ENCODE measurements at regions not wholly inside any gene's neighbourhood (a gene's known extent, or its start where the extent isn't known, plus 50 kb on each side); places are given as distances from the start of the nearest gene placed in this dataset.
A peak's percentile ranks its signal among the peaks of the same experiment; 100 is the strongest.

DNA sequence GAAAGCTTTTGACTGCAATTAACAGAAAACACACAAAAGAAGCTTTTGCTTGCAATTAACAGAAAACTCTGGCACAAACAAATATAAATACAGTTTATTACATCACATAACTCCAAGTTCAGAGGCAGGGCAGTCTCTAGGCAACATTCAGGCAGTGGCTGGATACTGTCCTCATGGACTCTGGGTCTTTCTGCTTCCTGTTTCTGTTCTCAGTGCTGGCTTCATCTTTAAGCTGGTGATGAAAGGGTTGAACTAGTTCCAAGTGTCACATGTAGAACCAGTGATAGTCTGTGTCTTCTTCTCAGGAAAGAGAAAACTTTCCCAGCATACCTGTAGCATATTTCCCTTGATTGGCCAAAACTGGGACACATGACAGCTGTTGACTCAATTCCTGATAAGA, 222.6 kb upstream of the GLRA1 start:
- DNase-seq (ENCODE audit: low read depth) = no peak
- H3K4me3 ChIP-seq (ENCODE audit: low read depth, low read length) = no peak overlapping the region
- no peak for TF ChIP-seq MYC (IDR thresholded peaks at IDR 0.05; ENCODE audit: low read depth, low read length)

- no peak for DNase-seq (ENCODE audit: low read depth)
- no peak for TF ChIP-seq MAX (IDR thresholded peaks at IDR 0.05; ENCODE audit: low read depth, low read length)
- TF ChIP-seq CTCF (IDR thresholded peaks at IDR 0.05; ENCODE audit: low read depth, low read length) = no peak
- TF ChIP-seq POLR2A (IDR thresholded peaks at IDR 0.05; ENCODE audit: extremely low read depth, insufficient read length) = no peak
- H3K4me3 ChIP-seq (ENCODE audit: low read depth, low read length) = no peak overlapping the region
These were observed 221.9 kb upstream of the GLRA1 start for GRCh38 chr5:152146566-152146965.

GRCh38 chr5:152144556-152144955, 219.9 kb upstream of the GLRA1 start:
- TF ChIP-seq POLR2A (IDR thresholded peaks at IDR 0.05; ENCODE audit: extremely low read depth, insufficient read length) (no peak), MYC (IDR thresholded peaks at IDR 0.05; ENCODE audit: low read depth, low read length) (no peak), MAX (IDR thresholded peaks at IDR 0.05; ENCODE audit: low read depth, low read length) (no peak), CTCF (IDR thresholded peaks at IDR 0.05; ENCODE audit: low read depth, low read length) (no peak)
- no peak overlapping the region for H3K4me3 ChIP-seq (ENCODE audit: low read depth, low read length)
- no peak for DNase-seq (ENCODE audit: low read depth)

- no peak overlapping the region for H3K4me3 ChIP-seq (ENCODE audit: low read depth, low read length)
- no peak for TF ChIP-seq MYC (IDR thresholded peaks at IDR 0.05; ENCODE audit: low read depth, low read length)
- TF ChIP-seq CTCF (IDR thresholded peaks at IDR 0.05; ENCODE audit: low read depth, low read length) = no peak
- DNase-seq (ENCODE audit: low read depth) = no peak
These were observed 219.4 kb upstream of the GLRA1 start for GRCh38 chr5:152144030-152144429.

GRCh38 chr5:152142840-152143469, 218.3 kb upstream of the GLRA1 start:
- DNase-seq (ENCODE audit: low read depth) = peak; percentile 58
- H3K4me3 ChIP-seq (ENCODE audit: low read depth, low read length) = no peak overlapping the region
- TF ChIP-seq MYC (IDR thresholded peaks at IDR 0.05; ENCODE audit: low read depth, low read length) (no peak), POLR2A (IDR thresholded peaks at IDR 0.05; ENCODE audit: extremely low read depth, insufficient read length) (no peak), MAX (IDR thresholded peaks at IDR 0.05; ENCODE audit: low read depth, low read length) (no peak), CTCF (IDR thresholded peaks at IDR 0.05; ENCODE audit: low read depth, low read length) (peak; percentile 83)

- DNase-seq (ENCODE audit: low read depth) = no peak
- no peak for TF ChIP-seq MAX (IDR thresholded peaks at IDR 0.05; ENCODE audit: low read depth, low read length)
- no peak for TF ChIP-seq CTCF (IDR thresholded peaks at IDR 0.05; ENCODE audit: low read depth, low read length)
- TF ChIP-seq MYC (IDR thresholded peaks at IDR 0.05; ENCODE audit: low read depth, low read length) = no peak
- TF ChIP-seq POLR2A (IDR thresholded peaks at IDR 0.05; ENCODE audit: extremely low read depth, insufficient read length) = no peak
- no peak overlapping the region for H3K4me3 ChIP-seq (ENCODE audit: low read depth, low read length)
These were observed 215.7 kb upstream of the GLRA1 start for GRCh38 chr5:152140347-152140746.

Measured in NB4 (cell line).